Endothelial cell (in vitro differentiated cells): ENCODE measurements at regions not wholly inside any gene's neighbourhood (a gene's known extent, or its start where the extent isn't known, plus 50 kb on each side); places are given as distances from the start of the nearest gene placed in this dataset.

Experiments
- DNase-seq: peaks from one replicate; pipeline ENCODE4 v3.0.0; 2021; ENCODE audit warnings: low spot score
- H3K27ac Mint-ChIP-seq: one replicate; pipeline ENCODE4 v1.8.0; 2021; ENCODE audit warnings: mixed read lengths, inconsistent platforms; ENCODE audit not compliant: unreplicated experiment
- H3K27me3 Mint-ChIP-seq: one replicate; pipeline ENCODE4 v1.8.0; 2021; ENCODE audit warnings: mild to moderate bottlenecking, moderate library complexity, mixed read lengths, inconsistent platforms; ENCODE audit not compliant: unreplicated experiment
- H3K36me3 Mint-ChIP-seq: one replicate; pipeline ENCODE4 v1.8.0; 2021; ENCODE audit warnings: mild to moderate bottlenecking, low read depth, mixed read lengths, inconsistent platforms; ENCODE audit not compliant: unreplicated experiment
- H3K4me1 Mint-ChIP-seq: one replicate; pipeline ENCODE4 v1.8.0; 2021; ENCODE audit warnings: mild to moderate bottlenecking, mixed read lengths, inconsistent platforms; ENCODE audit not compliant: unreplicated experiment
- H3K4me3 Mint-ChIP-seq: one replicate; pipeline ENCODE4 v1.8.0; 2021; ENCODE audit warnings: mild to moderate bottlenecking, mixed read lengths, inconsistent platforms; ENCODE audit not compliant: unreplicated experiment
- H3K9me3 Mint-ChIP-seq: one replicate; pipeline ENCODE4 v1.8.0; 2021; ENCODE audit warnings: mixed read lengths, inconsistent platforms; ENCODE audit not compliant: unreplicated experiment
- CTCF ChIP-seq: fragments of 200-600 bp; sonication (generic); IDR thresholded peaks from one replicate; pipeline ENCODE4 v1.5.0; 2021; ENCODE audit warnings: antibody characterized with exemption; ENCODE audit not compliant: unreplicated experiment

GRCh38 chr4:117811731-117812130 lies 222.6 kb upstream of the NDST3 start:
- Mint-ChIP-seq H3K27me3 (peaks cover 2% of the 10 kb centered on the region), H3K4me3 (no peak overlapping the region), H3K27ac (no peak overlapping the region), H3K9me3 (no peaks in the 10 kb centered on the region), H3K36me3 (no peaks in the 10 kb centered on the region), H3K4me1 (no peaks in the 10 kb centered on the region)
- no peak for TF ChIP-seq CTCF
- DNase-seq: no peak

- no peak for TF ChIP-seq CTCF
- DNase-seq: no peak
- Mint-ChIP-seq H3K9me3 (no peaks in the 10 kb centered on the region), H3K4me3 (no peak overlapping the region), H3K36me3 (no peaks in the 10 kb centered on the region), H3K27ac (no peak overlapping the region), H3K4me1 (no peaks in the 10 kb centered on the region), H3K27me3 (peaks cover 2% of the 10 kb centered on the region)
Observed at GRCh38 chr4:117814277-117815246, 219.7 kb upstream of the NDST3 start.

GRCh38 chr4:117817301-117817700 lies 217.0 kb upstream of the NDST3 start:
- DNase-seq: no peak

GRCh38 chr4:117821834-117822233 lies 212.5 kb upstream of the NDST3 start:
- Mint-ChIP-seq H3K4me1 (no peaks in the 10 kb centered on the region), H3K9me3 (no peaks in the 10 kb centered on the region), H3K27me3 (no peaks in the 10 kb centered on the region), H3K4me3 (no peak overlapping the region), H3K27ac (no peak overlapping the region), H3K36me3 (peaks cover 5% of the 10 kb centered on the region)
- no peak for TF ChIP-seq CTCF
- no peak for DNase-seq

More at GRCh38 chr4:117817301-117817700, 217.0 kb upstream of the NDST3 start:
- H3K4me3 Mint-ChIP-seq: no peak overlapping the region
- no peak overlapping the region for H3K27ac Mint-ChIP-seq
- TF ChIP-seq CTCF: no peak
- peaks cover 2% of the 10 kb centered on the region for H3K27me3 Mint-ChIP-seq
- no peaks in the 10 kb centered on the region for H3K4me1 Mint-ChIP-seq
- no peaks in the 10 kb centered on the region for H3K36me3 Mint-ChIP-seq
- H3K9me3 Mint-ChIP-seq: no peaks in the 10 kb centered on the region

GRCh38 chr4:117823388-117823787 lies 210.9 kb upstream of the NDST3 start:
- DNase-seq: no peak
- H3K27ac Mint-ChIP-seq: no peak overlapping the region
- no peaks in the 10 kb centered on the region for H3K27me3 Mint-ChIP-seq
- TF ChIP-seq CTCF: no peak
- H3K4me3 Mint-ChIP-seq: no peak overlapping the region
- no peaks in the 10 kb centered on the region for H3K9me3 Mint-ChIP-seq
- peaks cover 5% of the 10 kb centered on the region for H3K36me3 Mint-ChIP-seq
- no peaks in the 10 kb centered on the region for H3K4me1 Mint-ChIP-seq
